GM23338 (cell line): ENCODE measurements at regions not wholly inside any gene's neighbourhood (a gene's known extent, or its start where the extent isn't known, plus 50 kb on each side); places are given as distances from the start of the nearest gene placed in this dataset.

ENCODE experiments used
- ATAC-seq: fragments of 200-7000 bp; cut with Tn5 transposase; 3 replicates; pipeline ENCODE4 v1.9.1; 2020
- DNase-seq: peaks from one replicate; pipeline ENCODE4 v3.0.0-alpha.2; 2015; ENCODE audit warnings: low spot score
- H2AFZ ChIP-seq: fragments of 200-600 bp; sonication (generic); 2 replicates; pipeline ENCODE4 v1.8.0; 2016; ENCODE audit warnings: antibody characterized with exemption, mild to moderate bottlenecking, moderate library complexity
- H3F3A ChIP-seq: fragments of 200-600 bp; sonication (generic); replicated peaks from 2 replicates; pipeline ENCODE4 v1.8.0; 2017; ENCODE audit warnings: antibody characterized with exemption, mixed run types, low read depth
- H3K27ac ChIP-seq: fragments of 200-600 bp; sonication (generic); 2 replicates; pipeline ENCODE4 v1.6.1; 2016; ENCODE audit warnings: low read depth
- H3K27me3 ChIP-seq: fragments of 200-600 bp; sonication (generic); 2 replicates; pipeline ENCODE4 v1.8.0; 2016; ENCODE audit warnings: mild to moderate bottlenecking, mixed run types, moderate library complexity; ENCODE audit not compliant: insufficient read depth
- H3K36me3 ChIP-seq: fragments of 200-600 bp; sonication (generic); 2 replicates; pipeline ENCODE4 v1.8.0; 2016; ENCODE audit warnings: mild to moderate bottlenecking; ENCODE audit not compliant: insufficient read depth
- H3K4me1 ChIP-seq: fragments of 200-600 bp; sonication (generic); 2 replicates; pipeline ENCODE4 v1.8.0; 2016; ENCODE audit warnings: mild to moderate bottlenecking, moderate library complexity; ENCODE audit not compliant: insufficient read depth
- H3K4me2 ChIP-seq: fragments of 200-600 bp; sonication (generic); 2 replicates; pipeline ENCODE4 v1.7.1; 2017; ENCODE audit warnings: mixed run types
- H3K4me3 ChIP-seq: fragments of 200-600 bp; sonication (generic); 2 replicates; pipeline ENCODE4 v1.6.1; 2016; ENCODE audit warnings: mixed run types
- H3K79me2 ChIP-seq: fragments of 200-600 bp; sonication (generic); replicated peaks from 2 replicates; pipeline ENCODE4 v1.8.0; 2017; ENCODE audit warnings: mild to moderate bottlenecking; ENCODE audit not compliant: insufficient read depth
- H3K9me2 ChIP-seq: fragments of 200-600 bp; sonication (generic); 2 replicates; pipeline ENCODE4 v1.8.0; 2017; ENCODE audit not compliant: insufficient read depth
- H4K20me1 ChIP-seq: fragments of 200-600 bp; sonication (generic); replicated peaks from 2 replicates; pipeline ENCODE4 v1.8.0; 2017; ENCODE audit warnings: mild to moderate bottlenecking; ENCODE audit not compliant: insufficient read depth
- H3K27ac Mint-ChIP-seq: 2 replicates; pipeline ENCODE4 v1.8.0; 2020; ENCODE audit warnings: inconsistent platforms, mild to moderate bottlenecking, moderate library complexity, mixed read lengths
- H3K27me3 Mint-ChIP-seq: 3 replicates; pipeline ENCODE4 v1.8.0; 2022; ENCODE audit warnings: low read depth, mild to moderate bottlenecking, moderate library complexity, mixed read lengths, inconsistent platforms; ENCODE audit not compliant: insufficient read depth, poor library complexity
- H3K36me3 Mint-ChIP-seq: 3 replicates; pipeline ENCODE4 v1.8.0; 2021; ENCODE audit warnings: low read depth, mild to moderate bottlenecking, inconsistent platforms, moderate library complexity, mixed read lengths
- H3K4me1 Mint-ChIP-seq: 3 replicates; pipeline ENCODE4 v1.8.0; 2020; ENCODE audit warnings: mild to moderate bottlenecking, inconsistent platforms, mixed read lengths
- H3K4me3 Mint-ChIP-seq: 3 replicates; pipeline ENCODE4 v1.8.0; 2021; ENCODE audit warnings: moderate library complexity, mild to moderate bottlenecking, inconsistent platforms, mixed read lengths
- H3K9me3 Mint-ChIP-seq: 3 replicates; pipeline ENCODE4 v1.8.0; 2020; ENCODE audit warnings: moderate library complexity, mild to moderate bottlenecking, inconsistent platforms, mixed read lengths
- CREB1 ChIP-seq: fragments of 250-450 bp; sonication (Bioruptor Pico); IDR thresholded peaks from 2 replicates; pipeline ENCODE4 v1.5.0; 2020; ENCODE audit warnings: low read depth, mild to moderate bottlenecking, moderate library complexity
- EZH2 ChIP-seq: fragments of 200-600 bp; sonication (generic); IDR thresholded peaks from one replicate; pipeline ENCODE4 v1.8.0; 2017; ENCODE audit warnings: antibody characterized with exemption, mild to moderate bottlenecking, low read depth; ENCODE audit not compliant: unreplicated experiment
- EZH2phosphoT487 ChIP-seq: fragments of 200-600 bp; sonication (generic); IDR thresholded peaks from one replicate; pipeline ENCODE4 v1.8.1; 2018; ENCODE audit warnings: antibody characterized with exemption; ENCODE audit not compliant: unreplicated experiment
- JUNB ChIP-seq: IDR thresholded peaks from one replicate; pipeline ENCODE4 v1.6.1; 2016; ENCODE audit warnings: antibody characterized with exemption; ENCODE audit not compliant: unreplicated experiment
- NANOG ChIP-seq: IDR thresholded peaks from 2 replicates; pipeline ENCODE4 v1.6.1; 2016; ENCODE audit warnings: antibody characterized with exemption, borderline replicate concordance
- POLR2AphosphoS5 ChIP-seq: IDR thresholded peaks from 2 replicates; pipeline ENCODE4 v1.6.1; 2016; ENCODE audit warnings: antibody characterized with exemption, low read depth
- STAT1 ChIP-seq: IDR thresholded peaks from one replicate; pipeline ENCODE4 v1.6.1; 2016; ENCODE audit warnings: antibody characterized with exemption; ENCODE audit not compliant: unreplicated experiment
- ZNF114 ChIP-seq: fragments of 250-450 bp; sonication (Bioruptor Pico); IDR thresholded peaks from 2 replicates; pipeline ENCODE4 v1.5.0; 2020; ENCODE audit warnings: mild to moderate bottlenecking, moderate library complexity
- ZNF331 ChIP-seq: fragments of 250-450 bp; sonication (Bioruptor Pico); IDR thresholded peaks from 2 replicates; pipeline ENCODE4 v1.5.0; 2020; ENCODE audit warnings: low read depth, mild to moderate bottlenecking, moderate library complexity
- TF ChIP-seq, protein P1 (sequence below): fragments of 250-450 bp; sonication (Bioruptor Pico); IDR thresholded peaks from 2 replicates; pipeline ENCODE4 v1.5.0; 2020; ENCODE audit warnings: mild to moderate bottlenecking, moderate library complexity
- TF ChIP-seq, protein P2 (sequence below): IDR thresholded peaks from 2 replicates; pipeline ENCODE4 v1.6.1; 2016; ENCODE audit warnings: antibody characterized with exemption
- TF ChIP-seq, protein P3 (sequence below), 2 experiments: fragments of 200-600 bp in 1 of 2; sonication (generic) in 1 of 2; conservative IDR thresholded peaks; 2 replicates each; pipeline versions ENCODE4 v1.5.1 to v1.6.1; 2016 to 2017; ENCODE audit warnings: antibody characterized with exemption in 2 of 2, low read depth in 2 of 2, mild to moderate bottlenecking in 2 of 2, moderate library complexity in 1 of 2
- TF ChIP-seq, protein P4 (sequence below): IDR thresholded peaks from one replicate; pipeline ENCODE4 v1.6.1; 2018; ENCODE audit warnings: antibody characterized with exemption; ENCODE audit not compliant: unreplicated experiment

DNA sequence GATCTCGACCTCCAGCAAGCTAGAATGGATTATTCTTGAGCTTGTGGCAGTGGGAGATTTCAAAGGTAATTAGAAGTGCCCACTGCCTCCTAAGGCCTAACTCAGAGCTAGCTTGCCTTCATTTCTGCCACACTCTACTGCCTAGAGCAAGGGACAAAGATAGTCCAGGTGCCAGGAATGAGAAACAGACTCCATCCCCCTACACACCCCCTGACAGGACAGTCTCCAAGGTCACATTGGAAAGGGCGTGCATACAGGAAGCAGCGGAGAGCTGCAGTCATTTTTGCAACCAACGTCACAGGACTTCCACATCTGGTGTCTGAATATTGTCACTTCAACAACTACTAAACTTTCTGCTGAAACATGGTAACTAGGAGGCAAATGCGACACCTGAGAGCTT, 101.0 kb upstream of the SH3BP4 start:
- Mint-ChIP-seq H3K4me3 (no peak overlapping the region), H3K27me3 (peaks cover 2% of the 10 kb centered on the region), H3K4me1 (peaks cover 14% of the 10 kb centered on the region), H3K36me3 (no peaks in the 10 kb centered on the region), H3K9me3 (peaks cover 3% of the 10 kb centered on the region; the same call in 1 of the 3 replicates), H3K27ac (no peak overlapping the region)
- H3K4me3 ChIP-seq, result no peak overlapping the region
- H3K4me2 ChIP-seq, result no peak overlapping the region
- peaks cover 6% of the 10 kb centered on the region for H3K9me2 ChIP-seq
- H3K4me1 ChIP-seq, result no peaks in the 10 kb centered on the region
- ATAC-seq (no peak), DNase-seq (no peak)
- no peaks in the 10 kb centered on the region for H4K20me1 ChIP-seq
- TF ChIP-seq, protein P1, sequence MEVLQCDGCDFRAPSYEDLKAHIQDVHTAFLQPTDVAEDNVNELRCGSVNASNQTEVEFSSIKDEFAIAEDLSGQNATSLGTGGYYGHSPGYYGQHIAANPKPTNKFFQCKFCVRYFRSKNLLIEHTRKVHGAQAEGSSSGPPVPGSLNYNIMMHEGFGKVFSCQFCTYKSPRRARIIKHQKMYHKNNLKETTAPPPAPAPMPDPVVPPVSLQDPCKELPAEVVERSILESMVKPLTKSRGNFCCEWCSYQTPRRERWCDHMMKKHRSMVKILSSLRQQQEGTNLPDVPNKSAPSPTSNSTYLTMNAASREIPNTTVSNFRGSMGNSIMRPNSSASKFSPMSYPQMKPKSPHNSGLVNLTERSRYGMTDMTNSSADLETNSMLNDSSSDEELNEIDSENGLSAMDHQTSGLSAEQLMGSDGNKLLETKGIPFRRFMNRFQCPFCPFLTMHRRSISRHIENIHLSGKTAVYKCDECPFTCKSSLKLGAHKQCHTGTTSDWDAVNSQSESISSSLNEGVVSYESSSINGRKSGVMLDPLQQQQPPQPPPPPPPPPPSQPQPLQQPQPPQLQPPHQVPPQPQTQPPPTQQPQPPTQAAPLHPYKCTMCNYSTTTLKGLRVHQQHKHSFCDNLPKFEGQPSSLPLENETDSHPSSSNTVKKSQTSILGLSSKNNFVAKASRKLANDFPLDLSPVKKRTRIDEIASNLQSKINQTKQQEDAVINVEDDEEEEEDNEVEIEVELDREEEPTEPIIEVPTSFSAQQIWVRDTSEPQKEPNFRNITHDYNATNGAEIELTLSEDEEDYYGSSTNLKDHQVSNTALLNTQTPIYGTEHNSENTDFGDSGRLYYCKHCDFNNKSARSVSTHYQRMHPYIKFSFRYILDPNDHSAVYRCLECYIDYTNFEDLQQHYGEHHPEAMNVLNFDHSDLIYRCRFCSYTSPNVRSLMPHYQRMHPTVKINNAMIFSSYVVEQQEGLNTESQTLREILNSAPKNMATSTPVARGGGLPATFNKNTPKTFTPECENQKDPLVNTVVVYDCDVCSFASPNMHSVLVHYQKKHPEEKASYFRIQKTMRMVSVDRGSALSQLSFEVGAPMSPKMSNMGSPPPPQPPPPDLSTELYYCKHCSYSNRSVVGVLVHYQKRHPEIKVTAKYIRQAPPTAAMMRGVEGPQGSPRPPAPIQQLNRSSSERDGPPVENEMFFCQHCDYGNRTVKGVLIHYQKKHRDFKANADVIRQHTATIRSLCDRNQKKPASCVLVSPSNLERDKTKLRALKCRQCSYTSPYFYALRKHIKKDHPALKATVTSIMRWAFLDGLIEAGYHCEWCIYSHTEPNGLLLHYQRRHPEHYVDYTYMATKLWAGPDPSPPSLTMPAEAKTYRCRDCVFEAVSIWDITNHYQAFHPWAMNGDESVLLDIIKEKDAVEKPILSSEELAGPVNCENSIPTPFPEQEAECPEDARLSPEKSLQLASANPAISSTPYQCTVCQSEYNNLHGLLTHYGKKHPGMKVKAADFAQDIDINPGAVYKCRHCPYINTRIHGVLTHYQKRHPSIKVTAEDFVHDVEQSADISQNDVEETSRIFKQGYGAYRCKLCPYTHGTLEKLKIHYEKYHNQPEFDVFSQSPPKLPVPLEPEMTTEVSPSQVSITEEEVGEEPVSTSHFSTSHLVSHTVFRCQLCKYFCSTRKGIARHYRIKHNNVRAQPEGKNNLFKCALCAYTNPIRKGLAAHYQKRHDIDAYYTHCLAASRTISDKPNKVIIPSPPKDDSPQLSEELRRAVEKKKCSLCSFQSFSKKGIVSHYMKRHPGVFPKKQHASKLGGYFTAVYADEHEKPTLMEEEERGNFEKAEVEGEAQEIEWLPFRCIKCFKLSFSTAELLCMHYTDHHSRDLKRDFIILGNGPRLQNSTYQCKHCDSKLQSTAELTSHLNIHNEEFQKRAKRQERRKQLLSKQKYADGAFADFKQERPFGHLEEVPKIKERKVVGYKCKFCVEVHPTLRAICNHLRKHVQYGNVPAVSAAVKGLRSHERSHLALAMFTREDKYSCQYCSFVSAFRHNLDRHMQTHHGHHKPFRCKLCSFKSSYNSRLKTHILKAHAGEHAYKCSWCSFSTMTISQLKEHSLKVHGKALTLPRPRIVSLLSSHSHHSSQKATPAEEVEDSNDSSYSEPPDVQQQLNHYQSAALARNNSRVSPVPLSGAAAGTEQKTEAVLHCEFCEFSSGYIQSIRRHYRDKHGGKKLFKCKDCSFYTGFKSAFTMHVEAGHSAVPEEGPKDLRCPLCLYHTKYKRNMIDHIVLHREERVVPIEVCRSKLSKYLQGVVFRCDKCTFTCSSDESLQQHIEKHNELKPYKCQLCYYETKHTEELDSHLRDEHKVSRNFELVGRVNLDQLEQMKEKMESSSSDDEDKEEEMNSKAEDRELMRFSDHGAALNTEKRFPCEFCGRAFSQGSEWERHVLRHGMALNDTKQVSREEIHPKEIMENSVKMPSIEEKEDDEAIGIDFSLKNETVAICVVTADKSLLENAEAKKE (CRISPR knock-in tag), result no peak
- TF ChIP-seq ZNF114 (CRISPR knock-in tag), result no peak
- TF ChIP-seq, protein P2, sequence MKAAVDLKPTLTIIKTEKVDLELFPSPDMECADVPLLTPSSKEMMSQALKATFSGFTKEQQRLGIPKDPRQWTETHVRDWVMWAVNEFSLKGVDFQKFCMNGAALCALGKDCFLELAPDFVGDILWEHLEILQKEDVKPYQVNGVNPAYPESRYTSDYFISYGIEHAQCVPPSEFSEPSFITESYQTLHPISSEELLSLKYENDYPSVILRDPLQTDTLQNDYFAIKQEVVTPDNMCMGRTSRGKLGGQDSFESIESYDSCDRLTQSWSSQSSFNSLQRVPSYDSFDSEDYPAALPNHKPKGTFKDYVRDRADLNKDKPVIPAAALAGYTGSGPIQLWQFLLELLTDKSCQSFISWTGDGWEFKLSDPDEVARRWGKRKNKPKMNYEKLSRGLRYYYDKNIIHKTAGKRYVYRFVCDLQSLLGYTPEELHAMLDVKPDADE, result no peak
- TF ChIP-seq EZH2, result no peak
- TF ChIP-seq ZNF331 (CRISPR knock-in tag), result no peak
- no peak for TF ChIP-seq NANOG
- TF ChIP-seq, protein P3, sequence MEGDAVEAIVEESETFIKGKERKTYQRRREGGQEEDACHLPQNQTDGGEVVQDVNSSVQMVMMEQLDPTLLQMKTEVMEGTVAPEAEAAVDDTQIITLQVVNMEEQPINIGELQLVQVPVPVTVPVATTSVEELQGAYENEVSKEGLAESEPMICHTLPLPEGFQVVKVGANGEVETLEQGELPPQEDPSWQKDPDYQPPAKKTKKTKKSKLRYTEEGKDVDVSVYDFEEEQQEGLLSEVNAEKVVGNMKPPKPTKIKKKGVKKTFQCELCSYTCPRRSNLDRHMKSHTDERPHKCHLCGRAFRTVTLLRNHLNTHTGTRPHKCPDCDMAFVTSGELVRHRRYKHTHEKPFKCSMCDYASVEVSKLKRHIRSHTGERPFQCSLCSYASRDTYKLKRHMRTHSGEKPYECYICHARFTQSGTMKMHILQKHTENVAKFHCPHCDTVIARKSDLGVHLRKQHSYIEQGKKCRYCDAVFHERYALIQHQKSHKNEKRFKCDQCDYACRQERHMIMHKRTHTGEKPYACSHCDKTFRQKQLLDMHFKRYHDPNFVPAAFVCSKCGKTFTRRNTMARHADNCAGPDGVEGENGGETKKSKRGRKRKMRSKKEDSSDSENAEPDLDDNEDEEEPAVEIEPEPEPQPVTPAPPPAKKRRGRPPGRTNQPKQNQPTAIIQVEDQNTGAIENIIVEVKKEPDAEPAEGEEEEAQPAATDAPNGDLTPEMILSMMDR (conservative IDR thresholded peaks at IDR 0.05; ENCODE audit: low read depth in 2 of 2), result no peak
- TF ChIP-seq STAT1, result no peak
- TF ChIP-seq JUNB, result no peak
- TF ChIP-seq CREB1, result no peak
- TF ChIP-seq POLR2AphosphoS5, result no peak
- TF ChIP-seq, protein P4, sequence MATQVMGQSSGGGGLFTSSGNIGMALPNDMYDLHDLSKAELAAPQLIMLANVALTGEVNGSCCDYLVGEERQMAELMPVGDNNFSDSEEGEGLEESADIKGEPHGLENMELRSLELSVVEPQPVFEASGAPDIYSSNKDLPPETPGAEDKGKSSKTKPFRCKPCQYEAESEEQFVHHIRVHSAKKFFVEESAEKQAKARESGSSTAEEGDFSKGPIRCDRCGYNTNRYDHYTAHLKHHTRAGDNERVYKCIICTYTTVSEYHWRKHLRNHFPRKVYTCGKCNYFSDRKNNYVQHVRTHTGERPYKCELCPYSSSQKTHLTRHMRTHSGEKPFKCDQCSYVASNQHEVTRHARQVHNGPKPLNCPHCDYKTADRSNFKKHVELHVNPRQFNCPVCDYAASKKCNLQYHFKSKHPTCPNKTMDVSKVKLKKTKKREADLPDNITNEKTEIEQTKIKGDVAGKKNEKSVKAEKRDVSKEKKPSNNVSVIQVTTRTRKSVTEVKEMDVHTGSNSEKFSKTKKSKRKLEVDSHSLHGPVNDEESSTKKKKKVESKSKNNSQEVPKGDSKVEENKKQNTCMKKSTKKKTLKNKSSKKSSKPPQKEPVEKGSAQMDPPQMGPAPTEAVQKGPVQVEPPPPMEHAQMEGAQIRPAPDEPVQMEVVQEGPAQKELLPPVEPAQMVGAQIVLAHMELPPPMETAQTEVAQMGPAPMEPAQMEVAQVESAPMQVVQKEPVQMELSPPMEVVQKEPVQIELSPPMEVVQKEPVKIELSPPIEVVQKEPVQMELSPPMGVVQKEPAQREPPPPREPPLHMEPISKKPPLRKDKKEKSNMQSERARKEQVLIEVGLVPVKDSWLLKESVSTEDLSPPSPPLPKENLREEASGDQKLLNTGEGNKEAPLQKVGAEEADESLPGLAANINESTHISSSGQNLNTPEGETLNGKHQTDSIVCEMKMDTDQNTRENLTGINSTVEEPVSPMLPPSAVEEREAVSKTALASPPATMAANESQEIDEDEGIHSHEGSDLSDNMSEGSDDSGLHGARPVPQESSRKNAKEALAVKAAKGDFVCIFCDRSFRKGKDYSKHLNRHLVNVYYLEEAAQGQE, result no peak
- TF ChIP-seq EZH2phosphoT487, result no peak
- H2AFZ ChIP-seq, result no peak overlapping the region
- H3F3A ChIP-seq, result no peaks in the 10 kb centered on the region
- no peak overlapping the region for H3K27ac ChIP-seq
- H3K36me3 ChIP-seq, result no peaks in the 10 kb centered on the region
- H3K79me2 ChIP-seq, result no peaks in the 10 kb centered on the region
- no peaks in the 10 kb centered on the region for H3K27me3 ChIP-seq
